ENCODE measurements at regions not wholly inside any gene's neighbourhood (a gene's known extent, or its start where the extent isn't known, plus 50 kb on each side); places are given as distances from the start of the nearest gene placed in this dataset.
A peak's percentile ranks its signal among the peaks of the same experiment; 100 is the strongest.

DNA sequence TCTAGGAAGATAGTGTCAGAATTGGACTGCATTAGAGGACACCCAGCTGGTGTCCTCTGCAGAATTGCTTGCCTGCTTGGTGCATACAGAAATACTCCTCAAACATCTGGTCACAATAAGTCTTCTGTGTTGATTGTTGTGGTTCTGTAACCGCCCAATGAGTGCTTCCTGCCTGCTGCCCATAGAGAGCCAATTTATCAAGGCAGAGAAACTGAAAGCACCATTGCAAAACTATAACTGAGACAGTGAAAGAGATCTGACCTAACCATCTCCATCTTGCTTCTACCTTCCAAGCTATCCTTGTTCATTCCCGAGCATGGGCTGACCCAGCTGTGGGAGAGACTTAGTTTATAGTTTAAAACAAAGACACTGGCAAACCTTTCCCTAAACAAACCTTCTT is 462.4 kb upstream of the RGS18 start (continued):
- TF ChIP-seq, protein P1, sequence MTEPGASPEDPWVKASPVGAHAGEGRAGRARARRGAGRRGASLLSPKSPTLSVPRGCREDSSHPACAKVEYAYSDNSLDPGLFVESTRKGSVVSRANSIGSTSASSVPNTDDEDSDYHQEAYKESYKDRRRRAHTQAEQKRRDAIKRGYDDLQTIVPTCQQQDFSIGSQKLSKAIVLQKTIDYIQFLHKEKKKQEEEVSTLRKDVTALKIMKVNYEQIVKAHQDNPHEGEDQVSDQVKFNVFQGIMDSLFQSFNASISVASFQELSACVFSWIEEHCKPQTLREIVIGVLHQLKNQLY (CRISPR knock-in tag; conservative IDR thresholded peaks at IDR 0.05): no peak
- TF ChIP-seq MYC (IDR thresholded peaks at IDR 0.05; ENCODE audit: low read depth, low read length): no peak
- TF ChIP-seq MYC (CRISPR knock-in tag; IDR thresholded peaks at IDR 0.05; ENCODE audit: borderline replicate concordance, low read depth): no peak
- no peak for TF ChIP-seq HNRNPK (IDR thresholded peaks at IDR 0.05; ENCODE audit: low read depth, low read length, poor library complexity, severe bottlenecking)
- no peak for TF ChIP-seq ZNF184 (CRISPR knock-in tag; IDR thresholded peaks at IDR 0.05)

DNA sequence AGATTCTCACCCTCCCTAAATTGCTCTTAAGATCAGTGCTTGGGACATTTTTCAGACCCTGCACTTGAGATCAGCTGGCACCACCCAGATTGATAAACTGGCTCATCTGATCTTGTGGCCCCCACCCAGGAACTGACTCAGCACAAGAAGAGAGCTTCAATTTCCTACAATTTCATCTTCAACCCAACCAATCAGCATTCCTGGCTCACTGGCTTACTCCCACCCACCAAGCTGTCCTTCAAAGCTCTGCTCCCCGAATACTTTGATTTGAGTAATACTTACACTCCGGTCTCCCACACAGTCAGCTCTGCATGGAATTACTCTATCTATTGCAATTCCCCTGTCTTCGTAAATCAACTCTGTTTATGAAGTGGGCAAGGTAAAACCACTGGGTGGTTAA is 461.9 kb upstream of the RGS18 start:
- Histone ChIP-seq H2AFZ (ENCODE audit: low read depth, low read length) (no peak overlapping the region), H3K4me3 (no peak overlapping the region), H3K4me2 (ENCODE audit: insufficient read depth, low read length) (no peak overlapping the region), H4K20me1 (replicated peaks; ENCODE audit: control insufficient read depth, insufficient read depth, low read length) (no peaks in the 10 kb centered on the region), H3K27me3 (ENCODE audit: control insufficient read depth in 2 of 2, insufficient read depth in 2 of 2, low read length in 2 of 2) (no peaks in the 10 kb centered on the region), H3K9me1 (ENCODE audit: control insufficient read depth, insufficient read depth, low read length) (no peaks in the 10 kb centered on the region), H3K27ac (ENCODE audit: extremely low read depth, low read depth, low read length) (no peak overlapping the region), H3K9me3 (replicated peaks; ENCODE audit: control insufficient read depth, insufficient read depth, low read depth, low read length) (no peaks in the 10 kb centered on the region), H3K36me3 (ENCODE audit: control insufficient read depth, insufficient read depth, low read length) (no peaks in the 10 kb centered on the region), H3K79me2 (ENCODE audit: control insufficient read depth, insufficient read depth, low read length) (no peaks in the 10 kb centered on the region), H3K9ac (ENCODE audit: insufficient read depth in 1 of 2, low read depth in 2 of 2, low read length in 2 of 2) (no peak overlapping the region), H3K4me1 (replicated peaks in 1 of 2; ENCODE audit: control insufficient read depth in 2 of 2, insufficient read depth in 2 of 2, low read length in 2 of 2) (no peaks in the 10 kb centered on the region)
- CTCF ChIA-PET (ENCODE audit: low intra/inter-chr PET ratio): no interaction called here
- intact Hi-C loops (cut with micrococcal nuclease): no loop called here
- FAIRE-seq (no peak), DNase-seq (ENCODE audit: extremely low read depth in 1 of 4, low spot score in 3 of 4) (no peak), ATAC-seq (no peak)
- in situ Hi-C loops (cut with MboI): no loop called here
- WGBS (ENCODE audit: insufficient coverage, low coverage, missing lambda C conversion rate): 9% methylated on average over 3 of the region's 3 CpGs
- no peak for TF ChIP-seq RNF2 (IDR thresholded peaks at IDR 0.05)
- no peak for TF ChIP-seq ZNF282 (CRISPR knock-in tag; IDR thresholded peaks at IDR 0.05)
- TF ChIP-seq, protein P2, sequence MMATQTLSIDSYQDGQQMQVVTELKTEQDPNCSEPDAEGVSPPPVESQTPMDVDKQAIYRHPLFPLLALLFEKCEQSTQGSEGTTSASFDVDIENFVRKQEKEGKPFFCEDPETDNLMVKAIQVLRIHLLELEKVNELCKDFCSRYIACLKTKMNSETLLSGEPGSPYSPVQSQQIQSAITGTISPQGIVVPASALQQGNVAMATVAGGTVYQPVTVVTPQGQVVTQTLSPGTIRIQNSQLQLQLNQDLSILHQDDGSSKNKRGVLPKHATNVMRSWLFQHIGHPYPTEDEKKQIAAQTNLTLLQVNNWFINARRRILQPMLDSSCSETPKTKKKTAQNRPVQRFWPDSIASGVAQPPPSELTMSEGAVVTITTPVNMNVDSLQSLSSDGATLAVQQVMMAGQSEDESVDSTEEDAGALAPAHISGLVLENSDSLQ (IDR thresholded peaks at IDR 0.05): peak; percentile 41; the same call in 1 of the 2 replicates
- TF ChIP-seq ZNF311 (CRISPR knock-in tag; IDR thresholded peaks at IDR 0.05): no peak
- POLR2A ChIA-PET: no interaction called here
- BruUV-seq (replicated peaks): no TSS peak
